ENCODE measurements at regions not wholly inside any gene's neighbourhood (a gene's known extent, or its start where the extent isn't known, plus 50 kb on each side); places are given as distances from the start of the nearest gene placed in this dataset.

- WGBS (ENCODE audit: insufficient coverage), result 5% methylated on average over 42 of the region's 50 CpGs
- intact Hi-C loops (cut with micrococcal nuclease), result no loop called here
- TF ChIP-seq EZH2 (IDR thresholded peaks at IDR 0.05; ENCODE audit: borderline replicate concordance, insufficient read depth, low read depth, low read length, poor library complexity, severe bottlenecking) (no peak), CTCF (IDR thresholded peaks at IDR 0.05) (no peak)
- Histone ChIP-seq H4K20me1 (ENCODE audit: control insufficient read depth, insufficient read depth, low read length, poor library complexity, severe bottlenecking) (no peaks in the 10 kb centered on the region), H3K4me3 (ENCODE audit: control extremely low read depth in 1 of 5, extremely low read depth in 1 of 5, insufficient read depth in 1 of 5, low read depth in 2 of 5, low read length in 4 of 5) (no peak overlapping the region), H3K9ac (ENCODE audit: low read length) (no peak overlapping the region), H3K9me3 (ENCODE audit: control extremely low read depth in 1 of 3, control insufficient read depth in 2 of 3, insufficient read depth in 1 of 3, low read length in 2 of 3) (peaks cover 0 to 6% (median 0%) of the 10 kb centered on the region in 3 donors), H3K79me2 (ENCODE audit: control insufficient read depth, insufficient read depth, low read length) (no peaks in the 10 kb centered on the region), H3K27me3 (replicated peaks in 1 of 4; ENCODE audit: control extremely low read depth in 1 of 4, control insufficient read depth in 3 of 4, insufficient read depth in 4 of 4, low read length in 3 of 4) (peaks cover 0 to 63% (median 36%) of the 10 kb centered on the region in 4 experiments), H3K27ac (ENCODE audit: low read length in 2 of 2) (no peak overlapping the region), H3K36me3 (replicated peaks in 1 of 2; ENCODE audit: control extremely low read depth in 1 of 2, control insufficient read depth in 1 of 2, extremely low read depth in 1 of 2, insufficient read depth in 2 of 2, low read length in 1 of 2) (no peaks in the 10 kb centered on the region), H2AFZ (ENCODE audit: insufficient read depth, low read depth, low read length, poor library complexity, severe bottlenecking) (no peak overlapping the region), H3K4me2 (replicated peaks; ENCODE audit: low read depth, low read length, poor library complexity, severe bottlenecking) (peak overlapping the region; percentile 56), H3K4me1 (ENCODE audit: control insufficient read depth in 2 of 2, insufficient read depth in 2 of 2, low read length in 2 of 2) (peaks cover 18 to 22% of the 10 kb centered on the region in 2 donors)
- no peaks in the 10 kb centered on the region for H3K9me3 Mint-ChIP-seq (ENCODE audit: insufficient read depth)
- ATAC-seq (ENCODE audit: low read depth) (no peak), DNase-seq (peak; percentile 13)
- H3K4me1 Mint-ChIP-seq, result peaks cover 18% of the 10 kb centered on the region
- peaks cover 67% of the 10 kb centered on the region for H3K27me3 Mint-ChIP-seq
- peak overlapping the region; percentile 56 for H3K4me3 Mint-ChIP-seq
- ChIA-PET POLR2A (no interaction called here), CTCF (no interaction called here)
- no peak overlapping the region for H3K27ac Mint-ChIP-seq
These were observed 114.7 kb upstream of the MYL2 start for GRCh38 chr12:111034886-111035577.

GRCh38 chr12:111034083-111034885 is 113.9 kb upstream of the MYL2 start, which contains the start of gene CUX2:
Gene CUX2, plus strand, starts transcription at chr12:111034165.
- ATAC-seq (ENCODE audit: low read depth), result no peak
- no peaks in the 10 kb centered on the region for H3K36me3 ChIP-seq (replicated peaks in 1 of 2; ENCODE audit: control extremely low read depth in 1 of 2, control insufficient read depth in 1 of 2, extremely low read depth in 1 of 2, insufficient read depth in 2 of 2, low read length in 1 of 2)
- WGBS (ENCODE audit: insufficient coverage), result 1% methylated on average over 93 of the region's 100 CpGs
- Mint-ChIP-seq H3K27me3 (peaks cover 72% of the 10 kb centered on the region), H3K4me1 (peaks cover 18% of the 10 kb centered on the region), H3K27ac (no peak within 1 kb of the TSS), H3K4me3 (peak within 1 kb of the TSS; percentile 56), H3K9me3 (ENCODE audit: insufficient read depth) (no peaks in the 10 kb centered on the region)
- peak; percentile 35 for DNase-seq
- CTCF ChIA-PET, result no interaction called here
- no peak for TF ChIP-seq CTCF (IDR thresholded peaks at IDR 0.05)
- TF ChIP-seq EZH2 (IDR thresholded peaks at IDR 0.05; ENCODE audit: borderline replicate concordance, insufficient read depth, low read depth, low read length, poor library complexity, severe bottlenecking), result no peak
- no peaks in the 10 kb centered on the region for H4K20me1 ChIP-seq (ENCODE audit: control insufficient read depth, insufficient read depth, low read length, poor library complexity, severe bottlenecking)
- peaks cover 0 to 6% (median 0%) of the 10 kb centered on the region in 3 donors for H3K9me3 ChIP-seq (ENCODE audit: control extremely low read depth in 1 of 3, control insufficient read depth in 2 of 3, insufficient read depth in 1 of 3, low read length in 2 of 3)
- peaks cover 18 to 22% of the 10 kb centered on the region in 2 donors for H3K4me1 ChIP-seq (ENCODE audit: control insufficient read depth in 2 of 2, insufficient read depth in 2 of 2, low read length in 2 of 2)
- POLR2A ChIA-PET, result no interaction called here
- peak within 1 kb of the TSS in 1 of 5 experiments; percentile 9 for H3K4me3 ChIP-seq (ENCODE audit: control extremely low read depth in 1 of 5, extremely low read depth in 1 of 5, insufficient read depth in 1 of 5, low read depth in 2 of 5, low read length in 4 of 5)
- peaks cover 0 to 71% (median 40%) of the 10 kb centered on the region in 4 experiments for H3K27me3 ChIP-seq (replicated peaks in 1 of 4; ENCODE audit: control extremely low read depth in 1 of 4, control insufficient read depth in 3 of 4, insufficient read depth in 4 of 4, low read length in 3 of 4)
- H3K4me2 ChIP-seq (replicated peaks; ENCODE audit: low read depth, low read length, poor library complexity, severe bottlenecking), result peak within 1 kb of the TSS; percentile 56
- no peak within 1 kb of the TSS for H2AFZ ChIP-seq (ENCODE audit: insufficient read depth, low read depth, low read length, poor library complexity, severe bottlenecking)
- H3K79me2 ChIP-seq (ENCODE audit: control insufficient read depth, insufficient read depth, low read length), result no peaks in the 10 kb centered on the region
- no peak within 1 kb of the TSS for H3K9ac ChIP-seq (ENCODE audit: low read length)
- no peak within 1 kb of the TSS for H3K27ac ChIP-seq (ENCODE audit: low read length in 2 of 2)
- intact Hi-C loops (cut with micrococcal nuclease), result no loop called here
